Fibroblast of mammary gland (primary cell): ENCODE measurements at regions not wholly inside any gene's neighbourhood (a gene's known extent, or its start where the extent isn't known, plus 50 kb on each side); places are given as distances from the start of the nearest gene placed in this dataset.

Source experiments
- DNase-seq: peaks from one replicate; pipeline ENCODE4 v3.0.0-alpha.2; 2010; ENCODE audit warnings: low read depth
- H3K4me3 ChIP-seq: 2 replicates; pipeline ENCODE4 v1.5.1; 2011; ENCODE audit warnings: low read depth, mild to moderate bottlenecking, low read length, moderate library complexity; ENCODE audit not compliant: control insufficient read depth
- TF ChIP-seq, protein P1 (sequence below): conservative IDR thresholded peaks from 2 replicates; pipeline ENCODE4 v1.5.1; 2011; ENCODE audit warnings: low read depth, low read length, inconsistent platforms; ENCODE audit not compliant: control insufficient read depth, insufficient read depth

DNA sequence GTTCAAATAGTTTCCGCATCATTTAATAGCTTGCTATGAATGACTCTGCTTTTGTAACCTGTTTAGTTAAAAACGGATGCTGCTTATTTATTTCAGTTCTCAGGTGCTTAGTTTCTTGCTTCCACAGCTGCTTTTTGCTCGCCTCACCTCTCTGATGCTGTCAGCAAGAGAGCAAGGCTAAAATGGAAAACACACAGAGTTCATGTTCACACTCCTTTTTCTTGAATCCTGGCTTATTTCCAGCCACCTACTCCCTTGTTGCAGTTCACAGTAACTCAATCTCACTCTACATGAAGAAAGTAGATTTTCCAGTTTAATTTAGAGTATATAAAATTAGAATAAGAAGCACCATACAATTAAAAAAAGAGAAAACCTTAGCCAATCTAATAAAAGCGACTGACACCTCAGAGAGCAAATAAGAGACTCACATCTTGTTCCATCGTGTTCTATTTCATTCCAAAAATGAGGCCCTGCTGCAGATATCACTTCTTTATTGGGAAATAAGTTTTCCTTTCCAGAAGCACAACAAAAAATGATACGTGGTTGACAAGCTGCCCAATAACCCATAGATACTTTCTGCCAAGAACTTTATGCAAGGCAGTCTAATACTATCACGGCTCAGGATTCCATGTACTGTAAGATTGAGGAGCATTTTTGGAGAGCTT, 326.1 kb upstream of the SLITRK1 start:
- TF ChIP-seq, protein P1, sequence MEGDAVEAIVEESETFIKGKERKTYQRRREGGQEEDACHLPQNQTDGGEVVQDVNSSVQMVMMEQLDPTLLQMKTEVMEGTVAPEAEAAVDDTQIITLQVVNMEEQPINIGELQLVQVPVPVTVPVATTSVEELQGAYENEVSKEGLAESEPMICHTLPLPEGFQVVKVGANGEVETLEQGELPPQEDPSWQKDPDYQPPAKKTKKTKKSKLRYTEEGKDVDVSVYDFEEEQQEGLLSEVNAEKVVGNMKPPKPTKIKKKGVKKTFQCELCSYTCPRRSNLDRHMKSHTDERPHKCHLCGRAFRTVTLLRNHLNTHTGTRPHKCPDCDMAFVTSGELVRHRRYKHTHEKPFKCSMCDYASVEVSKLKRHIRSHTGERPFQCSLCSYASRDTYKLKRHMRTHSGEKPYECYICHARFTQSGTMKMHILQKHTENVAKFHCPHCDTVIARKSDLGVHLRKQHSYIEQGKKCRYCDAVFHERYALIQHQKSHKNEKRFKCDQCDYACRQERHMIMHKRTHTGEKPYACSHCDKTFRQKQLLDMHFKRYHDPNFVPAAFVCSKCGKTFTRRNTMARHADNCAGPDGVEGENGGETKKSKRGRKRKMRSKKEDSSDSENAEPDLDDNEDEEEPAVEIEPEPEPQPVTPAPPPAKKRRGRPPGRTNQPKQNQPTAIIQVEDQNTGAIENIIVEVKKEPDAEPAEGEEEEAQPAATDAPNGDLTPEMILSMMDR = no peak
- DNase-seq = no peak
- no peak overlapping the region for H3K4me3 ChIP-seq

DNA sequence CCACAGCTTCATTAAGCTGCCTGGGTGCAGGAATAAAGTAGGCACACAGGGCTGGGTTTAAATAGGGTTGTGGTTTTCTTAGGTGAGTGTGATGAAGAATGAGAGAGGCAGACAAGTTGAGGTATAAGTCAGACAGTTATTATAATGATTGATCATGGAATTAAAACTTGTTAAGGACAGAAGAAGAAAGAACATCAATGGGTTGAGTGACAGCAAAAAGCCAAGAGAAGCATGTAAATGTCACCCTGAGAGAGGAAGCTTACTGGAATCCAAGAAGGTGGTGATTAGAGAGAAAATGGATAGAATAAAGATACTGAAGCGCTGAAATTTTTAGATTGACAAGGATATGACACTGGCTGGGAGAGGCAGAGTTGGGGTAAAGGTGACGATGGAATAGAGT, 325.2 kb upstream of the SLITRK1 start:
- TF ChIP-seq, protein P1 = no peak
- DNase-seq = no peak
- no peak overlapping the region for H3K4me3 ChIP-seq

DNA sequence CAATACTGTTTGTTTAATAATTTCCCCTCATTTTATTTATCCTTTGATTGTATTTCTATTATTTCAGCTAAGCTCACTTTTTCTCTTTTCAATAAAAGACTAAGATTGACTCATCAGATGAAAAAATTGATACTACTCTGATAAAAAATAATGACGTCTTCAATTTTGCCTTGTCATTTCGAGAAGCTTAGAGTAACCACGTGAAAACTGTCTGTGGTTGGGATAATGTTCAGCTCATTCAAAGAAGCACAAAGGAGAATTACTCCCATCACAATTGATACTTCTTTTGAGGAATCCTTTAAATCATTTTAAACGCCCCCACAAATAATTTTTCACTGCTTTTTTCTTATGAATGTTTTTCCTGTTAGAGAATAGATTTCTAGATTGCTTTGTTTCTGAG, 318.7 kb upstream of the SLITRK1 start:
- no peak overlapping the region for H3K4me3 ChIP-seq
- DNase-seq = no peak
- TF ChIP-seq, protein P1 = no peak

DNA sequence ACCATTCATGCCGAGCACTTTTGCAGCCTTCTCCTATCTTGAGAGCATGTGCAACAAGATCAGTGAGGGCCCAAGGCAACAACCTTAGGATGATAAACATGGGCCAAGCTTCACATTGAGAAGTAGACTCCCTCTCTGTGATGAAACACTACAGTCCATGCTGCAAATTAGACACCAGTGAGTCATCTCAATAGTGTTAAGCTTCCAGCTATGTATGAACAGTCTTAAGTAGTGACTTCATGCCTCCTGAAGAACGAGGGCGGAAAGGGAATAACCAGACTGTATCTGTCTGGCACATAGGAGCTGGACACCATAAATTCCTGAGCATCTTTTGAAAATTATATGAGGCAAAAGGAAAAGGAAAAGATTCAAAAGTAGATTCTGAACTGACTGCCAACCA, 309.9 kb upstream of the SLITRK1 start:
- DNase-seq = peak; percentile 76
- TF ChIP-seq, protein P1 = no peak
- H3K4me3 ChIP-seq = no peak overlapping the region

DNA sequence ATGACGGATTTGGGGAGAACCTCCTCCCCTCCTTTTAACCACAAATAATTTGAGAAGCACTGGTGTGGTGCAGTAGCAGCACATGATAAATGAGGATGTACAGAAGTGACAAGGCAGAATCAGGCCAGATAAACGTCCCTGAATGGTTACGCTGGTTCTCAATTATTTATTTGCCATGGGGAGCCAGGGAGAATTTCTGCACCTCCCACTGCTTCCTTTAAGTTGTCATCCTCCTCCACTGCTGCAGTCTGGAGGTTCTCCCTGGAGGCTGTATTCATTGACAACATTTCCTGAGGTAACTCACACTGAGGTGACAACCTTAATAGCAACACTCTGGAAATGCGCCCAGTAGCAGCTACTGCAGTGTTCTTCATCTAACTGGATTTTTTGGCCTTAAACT, 308.9 kb upstream of the SLITRK1 start:
- DNase-seq = no peak
- TF ChIP-seq, protein P1 = no peak

DNA sequence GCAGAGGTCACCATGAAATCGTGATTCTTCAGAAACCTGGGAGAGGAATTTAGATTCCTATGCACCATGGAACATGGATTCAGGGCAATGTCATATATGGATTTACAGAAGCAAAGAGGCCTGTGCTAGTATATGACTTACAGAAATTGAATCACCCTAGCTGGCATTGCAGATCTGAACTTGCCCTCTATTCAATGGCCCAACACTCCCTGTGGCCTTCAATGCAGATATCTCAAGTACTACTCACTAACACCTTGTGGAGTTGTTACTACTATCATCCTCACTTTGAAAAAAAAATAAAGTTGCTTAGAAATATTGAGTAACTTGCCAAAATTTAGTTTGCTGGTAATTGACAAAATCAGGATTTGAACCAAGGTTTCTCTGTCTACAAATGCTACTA, 305.4 kb upstream of the SLITRK1 start:
- TF ChIP-seq, protein P1 = no peak
- DNase-seq = no peak
- no peak overlapping the region for H3K4me3 ChIP-seq

More for the DNA sequence above, 308.9 kb upstream of the SLITRK1 start:
- H3K4me3 ChIP-seq = no peak overlapping the region
